Testis (tissue), 2 donors: ENCODE measurements at regions not wholly inside any gene's neighbourhood (a gene's known extent, or its start where the extent isn't known, plus 50 kb on each side); places are given as distances from the start of the nearest gene placed in this dataset.

Source experiments
- CTCF ChIP-seq, 3 experiments: fragments of 450-650 bp in 2 of 3; fragments of 200-600 bp in 1 of 3; sonication (generic) in 1 of 3; IDR thresholded peaks; one replicate each; pipeline ENCODE4 v1.5.1; 2016 to 2019; ENCODE audit warnings: antibody characterized with exemption in 3 of 3, mild to moderate bottlenecking in 2 of 3, moderate library complexity in 1 of 3
- POLR2A ChIP-seq: fragments of 450-650 bp; IDR thresholded peaks from one replicate; pipeline ENCODE4 v1.6.1; 2017; ENCODE audit warnings: antibody characterized with exemption, mild to moderate bottlenecking, moderate library complexity

- TF ChIP-seq CTCF (IDR thresholded peaks at IDR 0.05): no peak
- TF ChIP-seq POLR2A: no peak
These were observed 97.9 kb upstream of the PCSK1 start for GRCh38 chr5:96530901-96531300.
